ENCODE measurements at regions not wholly inside any gene's neighbourhood (a gene's known extent, or its start where the extent isn't known, plus 50 kb on each side); places are given as distances from the start of the nearest gene placed in this dataset.

- TF ChIP-seq EZH2phosphoT487 (IDR thresholded peaks at IDR 0.05; ENCODE audit: borderline replicate concordance, low read depth, low read length): no peak
- no peak for TF ChIP-seq CTCF (conservative IDR thresholded peaks at IDR 0.05; ENCODE audit: low read length)
Measured at GRCh38 chr4:156006192-156006591, 52.5 kb upstream of the CTSO start.

Measured in OCI-LY7 (cell line).